ENCODE measurements at regions not wholly inside any gene's neighbourhood (a gene's known extent, or its start where the extent isn't known, plus 50 kb on each side); places are given as distances from the start of the nearest gene placed in this dataset.

DNA sequence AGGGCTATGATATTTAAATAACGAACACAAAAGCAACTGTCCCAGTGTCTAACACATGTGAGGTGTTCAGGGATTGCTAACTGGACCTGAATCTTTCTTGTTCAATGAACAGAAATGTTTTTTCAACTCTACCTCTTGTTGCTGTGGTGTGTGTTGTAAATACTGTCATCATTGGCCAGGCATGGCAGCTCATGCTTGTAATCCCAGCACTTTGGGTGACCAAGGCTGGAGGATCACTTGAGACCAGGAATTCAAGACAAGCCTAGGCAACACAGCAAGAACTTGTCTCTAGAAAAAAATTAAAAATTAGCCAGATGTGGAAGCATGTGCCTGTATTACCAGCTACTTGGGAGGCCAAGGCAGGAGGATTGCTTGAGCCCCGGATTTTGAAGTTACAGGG lies 1250.9 kb downstream of the TYW1 start:
- TF ChIP-seq FOXP2 (optimal IDR thresholded peaks at IDR 0.05; ENCODE audit: control extremely low read depth, extremely low read length, insufficient read depth) = no peak
- TF ChIP-seq EZH2 (IDR thresholded peaks at IDR 0.05) = no peak
